ENCODE measurements at regions not wholly inside any gene's neighbourhood (a gene's known extent, or its start where the extent isn't known, plus 50 kb on each side); places are given as distances from the start of the nearest gene placed in this dataset.

DNA sequence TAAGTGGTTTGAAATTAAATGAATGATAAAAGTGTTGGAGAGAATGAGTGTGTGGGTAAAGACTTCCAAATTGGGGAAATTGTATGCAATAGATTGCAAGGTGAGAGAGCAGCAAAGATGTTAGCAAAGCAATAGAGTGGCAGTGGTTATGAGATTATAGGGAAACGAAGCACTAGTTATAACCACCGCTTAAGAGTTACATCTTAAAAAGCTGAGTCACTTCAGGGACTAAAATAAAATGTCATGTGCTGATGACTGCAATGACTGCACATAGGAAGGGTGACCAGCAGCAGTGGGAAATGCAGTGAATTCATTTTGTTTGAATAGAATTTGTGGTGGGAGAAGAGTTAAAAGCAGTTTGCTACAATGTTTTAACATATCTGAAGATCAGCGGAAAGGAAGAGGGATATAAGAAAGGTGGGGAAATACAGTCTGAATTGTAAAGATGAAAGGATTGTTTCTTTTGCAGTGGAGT lies 127.3 kb downstream of the RAP2B start:
- H3K4me3 ChIP-seq (ENCODE audit: low read depth, low read length): no peak overlapping the region
- no peak for DNase-seq (ENCODE audit: low read depth)
- TF ChIP-seq, protein P1, sequence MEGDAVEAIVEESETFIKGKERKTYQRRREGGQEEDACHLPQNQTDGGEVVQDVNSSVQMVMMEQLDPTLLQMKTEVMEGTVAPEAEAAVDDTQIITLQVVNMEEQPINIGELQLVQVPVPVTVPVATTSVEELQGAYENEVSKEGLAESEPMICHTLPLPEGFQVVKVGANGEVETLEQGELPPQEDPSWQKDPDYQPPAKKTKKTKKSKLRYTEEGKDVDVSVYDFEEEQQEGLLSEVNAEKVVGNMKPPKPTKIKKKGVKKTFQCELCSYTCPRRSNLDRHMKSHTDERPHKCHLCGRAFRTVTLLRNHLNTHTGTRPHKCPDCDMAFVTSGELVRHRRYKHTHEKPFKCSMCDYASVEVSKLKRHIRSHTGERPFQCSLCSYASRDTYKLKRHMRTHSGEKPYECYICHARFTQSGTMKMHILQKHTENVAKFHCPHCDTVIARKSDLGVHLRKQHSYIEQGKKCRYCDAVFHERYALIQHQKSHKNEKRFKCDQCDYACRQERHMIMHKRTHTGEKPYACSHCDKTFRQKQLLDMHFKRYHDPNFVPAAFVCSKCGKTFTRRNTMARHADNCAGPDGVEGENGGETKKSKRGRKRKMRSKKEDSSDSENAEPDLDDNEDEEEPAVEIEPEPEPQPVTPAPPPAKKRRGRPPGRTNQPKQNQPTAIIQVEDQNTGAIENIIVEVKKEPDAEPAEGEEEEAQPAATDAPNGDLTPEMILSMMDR (IDR thresholded peaks at IDR 0.05; ENCODE audit: low read depth, low read length, missing control alignments): no peak

DNA sequence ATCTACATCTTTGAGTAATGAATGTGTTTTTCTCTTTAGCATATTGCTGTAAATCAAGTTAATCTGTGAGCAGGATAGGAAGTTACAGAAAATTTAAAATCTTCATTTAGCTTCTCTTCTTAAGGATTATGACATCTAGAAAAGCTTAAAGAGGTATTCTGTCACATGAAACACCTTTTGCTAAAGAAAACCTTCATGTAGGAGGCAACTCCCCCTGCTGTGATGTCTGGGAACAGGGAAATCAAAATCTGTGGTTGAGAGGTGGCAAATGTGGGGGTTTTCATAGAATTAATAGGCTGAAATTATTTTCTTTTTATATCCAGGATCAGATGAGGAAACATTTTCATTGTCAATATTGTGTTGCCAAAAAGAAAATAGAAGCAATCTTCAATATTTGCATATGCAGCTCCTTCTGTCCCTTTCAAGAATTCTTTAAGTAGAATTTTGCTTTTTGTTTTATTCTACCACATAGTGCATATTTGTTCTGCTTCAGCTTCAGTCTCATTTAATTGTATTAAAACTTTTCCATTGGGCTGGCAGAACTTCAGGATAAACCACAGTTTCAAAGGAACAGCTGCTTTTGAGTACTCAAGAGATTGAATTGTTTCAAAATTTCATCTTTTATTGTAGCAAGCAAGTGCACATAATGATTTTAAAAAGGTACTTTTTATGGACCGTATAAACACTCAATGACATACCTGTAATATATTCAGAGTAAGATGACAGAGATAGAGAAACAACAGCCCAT lies 128.4 kb downstream of the RAP2B start:
- no peak overlapping the region for H3K4me3 ChIP-seq (ENCODE audit: low read depth, low read length)
- TF ChIP-seq, protein P1 (IDR thresholded peaks at IDR 0.05; ENCODE audit: low read depth, low read length, missing control alignments): no peak
- no peak for DNase-seq (ENCODE audit: low read depth)

DNA sequence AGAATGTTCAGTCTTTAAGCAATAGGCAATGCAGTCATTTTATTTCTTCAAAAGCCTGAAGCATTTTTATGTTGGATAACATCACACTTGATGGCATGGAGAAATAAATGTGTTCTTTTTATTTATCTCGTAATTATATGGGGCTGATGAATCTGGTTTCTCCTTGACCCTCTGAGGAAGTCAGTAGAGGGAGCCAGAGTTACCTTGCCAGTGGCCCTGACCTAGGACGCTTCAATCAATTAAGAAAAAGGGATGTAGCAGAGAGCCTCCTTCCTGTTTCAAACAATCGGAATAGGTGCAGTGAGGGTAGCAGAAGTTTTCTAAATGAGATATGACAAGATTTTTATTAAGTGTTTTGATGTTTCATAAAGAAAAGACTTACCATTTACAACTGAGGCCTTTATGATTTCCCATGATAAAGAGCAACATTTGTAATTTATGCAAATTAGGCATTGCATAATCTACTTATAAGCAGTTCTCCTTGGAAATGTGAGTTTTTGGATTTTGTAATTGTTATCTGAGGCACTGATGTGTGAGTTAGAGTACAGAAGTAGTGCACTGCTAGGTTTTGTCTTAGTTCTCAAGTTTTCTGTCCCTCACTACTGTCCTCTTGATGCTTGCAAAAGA lies 129.1 kb downstream of the RAP2B start:
- TF ChIP-seq, protein P1 (IDR thresholded peaks at IDR 0.05; ENCODE audit: low read depth, low read length, missing control alignments): peak; percentile 55
- no peak overlapping the region for H3K4me3 ChIP-seq (ENCODE audit: low read depth, low read length)
- DNase-seq (ENCODE audit: low read depth): no peak

DNA sequence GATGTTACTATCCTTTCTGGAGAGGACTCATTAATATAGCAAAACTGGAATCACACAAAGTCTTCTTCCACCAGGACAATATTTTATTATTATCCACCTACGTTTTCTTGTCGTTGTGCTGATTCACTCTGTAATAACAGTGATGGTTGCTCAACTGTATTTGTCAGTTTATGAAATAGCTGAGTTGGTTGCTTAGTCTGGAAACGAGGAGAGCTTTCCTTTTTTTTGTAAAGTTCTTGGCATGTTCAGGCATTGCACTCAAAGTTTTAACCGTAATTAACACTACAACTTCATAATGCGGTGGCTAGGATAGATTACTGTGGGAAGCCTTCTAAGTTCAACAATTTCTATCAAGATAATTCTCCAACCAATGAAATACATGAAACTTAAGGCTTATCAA lies 131.2 kb downstream of the RAP2B start:
- no peak overlapping the region for H3K4me3 ChIP-seq (ENCODE audit: low read depth, low read length)
- TF ChIP-seq, protein P1 (IDR thresholded peaks at IDR 0.05; ENCODE audit: low read depth, low read length, missing control alignments): no peak
- no peak for DNase-seq (ENCODE audit: low read depth)

DNA sequence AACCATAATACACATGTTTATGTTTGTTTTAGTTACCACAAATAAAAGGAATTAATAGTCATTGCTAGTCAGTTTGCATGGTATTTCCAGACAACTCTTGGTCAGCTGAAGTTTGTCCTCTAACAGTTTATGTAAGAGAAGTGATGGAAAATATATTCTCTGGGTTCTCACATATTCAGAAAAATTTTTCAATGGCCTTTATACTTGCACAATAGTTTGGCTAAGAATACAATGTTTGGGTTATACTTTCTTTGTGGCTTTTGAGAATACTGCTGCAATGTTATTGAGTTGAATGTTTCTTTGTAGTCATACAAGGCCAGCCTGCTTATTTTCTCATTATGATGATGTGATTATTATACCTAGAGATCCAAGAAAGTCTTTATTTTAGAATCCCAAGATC lies 133.9 kb downstream of the RAP2B start:
- no peak for DNase-seq (ENCODE audit: low read depth)
- H3K4me3 ChIP-seq (ENCODE audit: low read depth, low read length): no peak overlapping the region
- TF ChIP-seq, protein P1 (IDR thresholded peaks at IDR 0.05; ENCODE audit: low read depth, low read length, missing control alignments): no peak

DNA sequence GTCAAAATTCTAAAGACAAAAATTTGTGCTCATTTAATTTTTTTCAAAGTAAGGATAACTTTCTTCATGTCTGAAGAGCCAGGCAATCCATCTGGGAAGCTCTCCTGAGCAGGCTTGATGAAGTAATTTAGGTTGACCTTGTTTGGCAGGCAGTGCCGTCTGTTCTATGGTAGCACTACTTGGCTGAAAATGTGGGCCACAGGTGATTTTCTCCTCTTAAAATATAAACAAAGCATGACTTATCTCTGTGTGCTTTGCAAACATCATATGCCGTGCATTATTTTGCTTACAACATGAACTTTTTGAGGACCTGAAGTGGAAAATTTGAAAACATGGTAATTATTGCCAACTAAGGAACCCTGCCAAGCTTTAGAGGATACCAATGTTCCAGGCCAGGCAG lies 143.2 kb downstream of the RAP2B start:
- TF ChIP-seq, protein P1 (IDR thresholded peaks at IDR 0.05; ENCODE audit: low read depth, low read length, missing control alignments): no peak
- H3K4me3 ChIP-seq (ENCODE audit: low read depth, low read length): no peak overlapping the region
- DNase-seq (ENCODE audit: low read depth): no peak
